ENCODE measurements at regions not wholly inside any gene's neighbourhood (a gene's known extent, or its start where the extent isn't known, plus 50 kb on each side); places are given as distances from the start of the nearest gene placed in this dataset.

GRCh38 chr3:40593351-40593750 is 68.6 kb downstream of the ZNF621 start:
- DNase-seq, result no peak

- no peak for DNase-seq
Measured at GRCh38 chr3:40597441-40597840, 72.7 kb downstream of the ZNF621 start.

GRCh38 chr3:40598338-40598737 is 73.6 kb downstream of the ZNF621 start:
- DNase-seq, result no peak

- DNase-seq, result no peak
Measured at GRCh38 chr3:40598962-40599361, 74.2 kb downstream of the ZNF621 start.

GRCh38 chr3:40602778-40603385 is 78.1 kb downstream of the ZNF621 start:
- DNase-seq, result no peak

- DNase-seq, result no peak
Measured at GRCh38 chr3:40605960-40606359, 81.2 kb downstream of the ZNF621 start.

- no peak for DNase-seq
Measured at GRCh38 chr3:40608091-40608490, 83.3 kb downstream of the ZNF621 start.

- DNase-seq, result no peak
Measured at GRCh38 chr3:40613306-40613705, 88.5 kb downstream of the ZNF621 start.

GRCh38 chr3:40615110-40615915 is 90.6 kb downstream of the ZNF621 start:
- no peak for DNase-seq

- DNase-seq, result no peak
Measured at GRCh38 chr3:40615918-40616819, 91.4 kb downstream of the ZNF621 start.

- DNase-seq, result no peak
Measured at GRCh38 chr3:40617084-40617483, 92.3 kb downstream of the ZNF621 start.

GRCh38 chr3:40618158-40618557 is 93.4 kb downstream of the ZNF621 start:
- no peak for DNase-seq

GRCh38 chr3:40620151-40620550 is 95.4 kb downstream of the ZNF621 start:
- no peak for DNase-seq

GRCh38 chr3:40621252-40621651 is 96.5 kb downstream of the ZNF621 start:
- DNase-seq, result no peak

- no peak for DNase-seq
Measured at GRCh38 chr3:40623567-40623966, 98.8 kb downstream of the ZNF621 start.

- no peak for DNase-seq
Measured at GRCh38 chr3:40624189-40624769, 99.5 kb downstream of the ZNF621 start.

- DNase-seq, result no peak
Measured at GRCh38 chr3:40627095-40627494, 102.3 kb downstream of the ZNF621 start.

GRCh38 chr3:40628984-40629383 is 104.2 kb downstream of the ZNF621 start:
- no peak for DNase-seq

GRCh38 chr3:40631341-40631995 is 106.7 kb downstream of the ZNF621 start:
- DNase-seq, result no peak

- DNase-seq, result no peak
Measured at GRCh38 chr3:40637906-40638305, 113.1 kb downstream of the ZNF621 start.

- no peak for DNase-seq
Measured at GRCh38 chr3:40639006-40639405, 114.2 kb downstream of the ZNF621 start.

GRCh38 chr3:40642812-40643211 is 118.1 kb downstream of the ZNF621 start:
- DNase-seq, result no peak

GRCh38 chr3:40645883-40646282 is 121.1 kb downstream of the ZNF621 start:
- no peak for DNase-seq

Measured in stimulated activated CD4-positive, alpha-beta T cell treated with anti-CD3 and anti-CD28 coated beads, Interleukin-4, amount 100 ng/mL, for 1 hour (primary cell).